ENCODE measurements at regions not wholly inside any gene's neighbourhood (a gene's known extent, or its start where the extent isn't known, plus 50 kb on each side); places are given as distances from the start of the nearest gene placed in this dataset.
"Not testable (repeated sequence)": the region's sequence is repeated elsewhere in the genome, so short reads cannot be mapped to it uniquely, and the experiment has no call there.

GRCh38 chr2:66192888-66193287 lies 242.0 kb upstream of the MEIS1 start:
- H3K4me3 ChIP-seq (replicated peaks; ENCODE audit: low read depth, low read length) = no peak overlapping the region
- TF ChIP-seq CTCF (IDR thresholded peaks at IDR 0.05; ENCODE audit: low read length, missing control alignments) = no peak
- DNase-seq (ENCODE audit: low read depth) = no peak

- no peak overlapping the region for H3K4me3 ChIP-seq (replicated peaks; ENCODE audit: low read depth, low read length)
- DNase-seq (ENCODE audit: low read depth) = no peak
- TF ChIP-seq CTCF (IDR thresholded peaks at IDR 0.05; ENCODE audit: low read length, missing control alignments) = no peak
Measured at GRCh38 chr2:66191311-66191710, 243.6 kb upstream of the MEIS1 start.

- TF ChIP-seq CTCF (IDR thresholded peaks at IDR 0.05; ENCODE audit: low read length, missing control alignments) = no peak
- H3K4me3 ChIP-seq (replicated peaks; ENCODE audit: low read depth, low read length) = no peak overlapping the region
- peak; percentile 31 for DNase-seq (ENCODE audit: low read depth)
Measured at GRCh38 chr2:66189553-66189952, 245.4 kb upstream of the MEIS1 start.

DNA sequence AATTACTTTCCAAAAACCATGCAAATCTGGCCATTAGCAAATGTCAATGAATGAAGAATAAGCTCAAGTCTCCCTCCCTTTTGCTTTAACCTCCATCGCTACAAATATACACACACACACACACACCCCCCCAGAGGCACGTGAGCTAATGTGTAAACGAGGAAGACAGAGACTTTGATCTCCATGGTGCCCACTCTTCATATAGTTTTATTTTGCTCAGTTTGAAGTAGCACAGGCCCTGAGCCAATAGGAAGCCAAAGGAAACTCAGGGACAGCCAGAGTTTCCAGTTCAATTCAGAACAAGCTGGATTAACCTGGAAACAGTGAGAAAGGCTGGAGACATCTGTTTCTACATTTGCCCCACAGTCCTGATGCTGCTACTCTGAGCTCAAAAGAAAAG lies 248.4 kb upstream of the MEIS1 start:
- no peak for TF ChIP-seq CTCF (IDR thresholded peaks at IDR 0.05; ENCODE audit: low read length, missing control alignments)
- no peak overlapping the region for H3K4me3 ChIP-seq (replicated peaks; ENCODE audit: low read depth, low read length)
- no peak for DNase-seq (ENCODE audit: low read depth)

DNA sequence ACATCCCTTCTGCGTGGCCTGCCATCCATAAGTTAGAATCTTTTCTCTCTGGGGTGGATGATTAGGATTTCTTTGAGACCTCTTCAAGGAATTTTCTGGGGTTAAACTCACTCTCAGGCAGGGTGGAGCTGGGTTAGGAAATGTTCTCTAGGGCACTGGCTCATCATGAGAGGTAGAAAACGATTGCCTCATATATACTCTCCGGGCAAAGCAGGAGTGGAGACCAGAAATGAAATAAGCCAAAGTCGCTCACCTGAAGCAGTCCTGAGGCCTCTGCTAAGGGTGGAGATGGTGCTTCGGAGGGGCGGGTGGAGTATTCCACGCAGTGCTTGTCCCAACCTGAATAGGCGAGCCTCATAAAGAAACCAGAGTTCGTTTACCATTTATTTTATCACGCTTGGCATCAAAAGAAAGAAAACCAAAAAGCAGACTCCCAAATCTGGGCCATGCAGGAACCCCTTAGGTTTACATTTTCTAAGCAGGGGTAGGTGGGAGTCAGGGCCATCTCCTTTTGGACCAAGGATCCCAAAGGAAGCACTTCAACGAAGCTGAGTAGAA lies 249.3 kb upstream of the MEIS1 start:
- H3K4me3 ChIP-seq (replicated peaks; ENCODE audit: low read depth, low read length) = no peak overlapping the region
- no peak for DNase-seq (ENCODE audit: low read depth)
- TF ChIP-seq CTCF (IDR thresholded peaks at IDR 0.05; ENCODE audit: low read length, missing control alignments) = no peak

GRCh38 chr2:66177128-66177796 lies 257.7 kb upstream of the MEIS1 start:
- not testable (repeated sequence) for H3K4me3 ChIP-seq (replicated peaks; ENCODE audit: low read depth, low read length); DNase-seq (ENCODE audit: low read depth)

DNA sequence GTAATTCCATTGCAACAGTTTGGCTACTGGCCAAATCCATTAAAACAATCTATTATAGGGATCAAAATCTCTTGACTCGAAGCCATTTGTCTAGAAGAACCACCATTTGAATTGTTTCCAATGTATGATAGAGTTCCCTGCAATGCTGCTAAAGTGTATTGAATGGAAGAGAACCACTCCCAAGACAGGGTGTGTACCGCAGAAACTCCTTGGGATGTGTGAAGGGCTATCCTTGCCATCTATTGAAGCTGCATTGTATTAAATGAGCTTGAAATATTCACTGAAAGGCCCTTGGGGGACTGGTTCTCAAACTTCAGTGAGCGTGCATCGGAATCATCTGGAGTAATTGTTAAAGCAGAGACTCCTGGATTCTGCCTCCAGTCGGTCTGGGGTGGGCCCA lies 260.4 kb upstream of the MEIS1 start:
- TF ChIP-seq CTCF (IDR thresholded peaks at IDR 0.05; ENCODE audit: low read length, missing control alignments) = no peak
- H3K4me3 ChIP-seq (replicated peaks; ENCODE audit: low read depth, low read length) = no peak overlapping the region
- DNase-seq (ENCODE audit: low read depth) = no peak

Data from fibroblast of pulmonary artery (primary cell).